GM12891 (cell line): ENCODE measurements at regions not wholly inside any gene's neighbourhood (a gene's known extent, or its start where the extent isn't known, plus 50 kb on each side); places are given as distances from the start of the nearest gene placed in this dataset.

Experiments
- POLR2A ChIP-seq: IDR thresholded peaks from 2 replicates; pipeline ENCODE4 v1.6.1; 2011; ENCODE audit warnings: low read depth, low read length, control low read depth
- POLR2AphosphoS5 ChIP-seq: IDR thresholded peaks from 2 replicates; pipeline ENCODE4 v1.6.1; 2011; ENCODE audit warnings: low read depth, low read length, control low read depth

DNA sequence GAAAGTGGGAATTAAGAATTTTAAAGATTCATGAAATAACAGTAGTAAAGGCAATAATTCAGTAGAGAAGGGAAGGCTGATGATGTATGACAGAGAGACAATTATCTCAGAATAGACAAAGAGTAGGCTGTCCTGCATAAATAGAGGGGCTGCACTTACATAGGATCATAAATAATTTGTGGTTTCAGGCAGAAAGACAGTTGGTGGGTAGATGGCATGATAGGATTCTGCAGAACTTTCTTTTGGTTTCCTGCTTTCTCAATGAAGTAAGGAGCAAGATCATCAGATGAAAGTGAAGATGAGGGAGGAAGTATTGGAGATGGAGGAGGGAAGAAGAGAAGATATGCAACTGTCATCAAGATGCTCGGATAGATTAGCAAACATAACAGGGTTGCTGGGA is 604.9 kb upstream of the ZFP42 start:
- TF ChIP-seq POLR2AphosphoS5 (no peak), POLR2A (no peak)
